Suprapubic skin (tissue), 3 donors: ENCODE measurements at regions not wholly inside any gene's neighbourhood (a gene's known extent, or its start where the extent isn't known, plus 50 kb on each side); places are given as distances from the start of the nearest gene placed in this dataset.
"Not testable (repeated sequence)": the region's sequence is repeated elsewhere in the genome, so short reads cannot be mapped to it uniquely, and the experiment has no call there.

Experiments used
- CTCF ChIP-seq, 2 donors: fragments of 200-600 bp in 1 of 2; fragments of 450-650 bp in 1 of 2; sonication (generic) in 1 of 2; IDR thresholded peaks; one replicate each; pipeline ENCODE4 v1.5.1; 2016 to 2019; ENCODE audit warnings: antibody characterized with exemption in 2 of 2, mild to moderate bottlenecking in 1 of 2, moderate library complexity in 1 of 2
- POLR2AphosphoS5 ChIP-seq, 3 donors: sonication (generic); formaldehyde crosslinking; IDR thresholded peaks; one replicate each; pipeline ENCODE4 v1.6.1; 2017; ENCODE audit warnings: antibody characterized with exemption in 3 of 3

- TF ChIP-seq POLR2AphosphoS5, CTCF (IDR thresholded peaks at IDR 0.05): not testable (repeated sequence)
These were observed 1988.2 kb downstream of the FOXD4L5 start for GRCh38 chr9:63296848-63297247.
